KOPT-K1 (cell line): ENCODE measurements at regions not wholly inside any gene's neighbourhood (a gene's known extent, or its start where the extent isn't known, plus 50 kb on each side); places are given as distances from the start of the nearest gene placed in this dataset.
A peak's percentile ranks its signal among the peaks of the same experiment; 100 is the strongest.
"Not testable (repeated sequence)": the region's sequence is repeated elsewhere in the genome, so short reads cannot be mapped to it uniquely, and the experiment has no call there.

Source experiments
- H3K27ac ChIP-seq: fragments of 200-600 bp; sonication (generic); 2 replicates; pipeline ENCODE4 v1.5.1; 2016; ENCODE audit warnings: antibody characterized with exemption, mild to moderate bottlenecking, low read depth, low read length; ENCODE audit not compliant: poor library complexity, severe bottlenecking
- H3K36me3 ChIP-seq: fragments of 200-600 bp; sonication (generic); 2 replicates; pipeline ENCODE4 v1.5.1; 2017; ENCODE audit warnings: antibody characterized with exemption, mild to moderate bottlenecking, low read length, moderate library complexity; ENCODE audit not compliant: insufficient read depth
- H3K9me3 ChIP-seq: fragments of 200-600 bp; sonication (generic); 2 replicates; pipeline ENCODE4 v1.5.1; 2017; ENCODE audit warnings: antibody characterized with exemption, low read length, mild to moderate bottlenecking; ENCODE audit not compliant: insufficient read depth, poor library complexity, severe bottlenecking

DNA sequence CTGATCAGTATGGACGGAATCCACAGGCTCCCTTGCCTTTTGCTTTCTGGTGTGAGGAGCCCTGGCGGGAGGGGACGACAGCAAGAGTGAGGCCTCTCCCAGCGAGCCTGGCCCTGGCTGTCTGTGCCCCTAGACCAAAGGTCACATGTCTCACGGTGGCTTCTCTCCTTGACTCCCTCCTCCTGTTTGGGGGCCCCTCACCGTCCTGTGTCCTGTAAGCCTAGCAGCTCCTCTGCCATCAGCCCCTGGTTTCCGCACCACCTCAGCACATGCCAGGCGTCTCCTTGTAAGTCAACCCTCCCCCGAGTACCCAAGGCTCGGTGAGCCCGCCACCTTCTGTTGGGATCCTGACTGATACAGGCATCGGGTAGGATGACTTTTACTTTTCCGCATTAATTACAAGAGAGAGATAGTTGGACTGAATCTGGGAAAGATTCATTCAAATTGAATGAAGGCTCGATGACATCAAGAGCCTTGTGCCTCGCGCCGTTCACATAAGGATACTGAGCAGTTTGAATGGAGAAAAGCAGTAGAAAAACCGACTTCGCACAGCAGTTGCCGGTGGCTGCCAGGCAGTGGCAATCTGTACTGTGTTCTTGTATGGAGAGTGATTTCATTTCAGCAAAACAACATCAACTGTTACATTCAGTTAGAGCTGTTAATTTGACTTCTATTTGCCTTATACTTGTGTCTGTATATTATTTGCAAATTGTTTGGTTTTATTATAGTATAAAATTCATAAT, 119.8 kb downstream of the XRCC2 start:
- H3K27ac ChIP-seq: no peak overlapping the region
- H3K9me3 ChIP-seq: no peaks in the 10 kb centered on the region
- H3K36me3 ChIP-seq: no peaks in the 10 kb centered on the region

DNA sequence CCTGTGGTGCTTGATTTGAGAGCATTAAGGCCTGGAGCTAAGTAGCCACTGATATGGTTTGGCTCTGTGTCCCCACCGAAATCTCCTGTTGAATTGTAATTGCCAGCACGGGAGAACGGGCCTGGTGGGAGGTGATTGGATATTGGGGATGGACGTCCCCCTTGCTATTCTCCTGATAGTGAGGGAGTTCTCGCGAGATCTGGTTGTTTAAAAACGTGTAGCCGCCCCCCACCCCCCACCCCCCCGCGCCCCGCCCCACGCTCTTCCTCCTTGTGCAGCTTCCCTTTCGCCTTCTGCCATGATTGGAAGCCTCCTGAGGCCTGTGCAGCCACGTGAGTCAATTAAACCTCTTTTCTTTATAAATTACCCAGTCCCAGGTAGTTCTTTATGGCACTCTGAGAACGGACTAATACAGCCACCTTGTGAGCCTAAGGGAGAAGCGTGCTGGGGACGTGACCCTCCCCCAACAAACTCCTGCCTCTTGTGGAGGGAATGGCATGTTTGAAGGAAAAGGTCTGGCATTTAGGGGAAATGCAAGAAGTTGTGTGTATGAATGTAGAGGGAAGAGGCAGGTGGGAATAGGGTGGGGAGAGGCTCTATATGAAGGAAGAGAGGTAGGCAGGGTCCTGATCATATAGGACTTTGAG, 118.0 kb upstream of the KMT2C start:
- Histone ChIP-seq H3K9me3 (no peaks in the 10 kb centered on the region), H3K27ac (no peak overlapping the region), H3K36me3 (no peaks in the 10 kb centered on the region)

DNA sequence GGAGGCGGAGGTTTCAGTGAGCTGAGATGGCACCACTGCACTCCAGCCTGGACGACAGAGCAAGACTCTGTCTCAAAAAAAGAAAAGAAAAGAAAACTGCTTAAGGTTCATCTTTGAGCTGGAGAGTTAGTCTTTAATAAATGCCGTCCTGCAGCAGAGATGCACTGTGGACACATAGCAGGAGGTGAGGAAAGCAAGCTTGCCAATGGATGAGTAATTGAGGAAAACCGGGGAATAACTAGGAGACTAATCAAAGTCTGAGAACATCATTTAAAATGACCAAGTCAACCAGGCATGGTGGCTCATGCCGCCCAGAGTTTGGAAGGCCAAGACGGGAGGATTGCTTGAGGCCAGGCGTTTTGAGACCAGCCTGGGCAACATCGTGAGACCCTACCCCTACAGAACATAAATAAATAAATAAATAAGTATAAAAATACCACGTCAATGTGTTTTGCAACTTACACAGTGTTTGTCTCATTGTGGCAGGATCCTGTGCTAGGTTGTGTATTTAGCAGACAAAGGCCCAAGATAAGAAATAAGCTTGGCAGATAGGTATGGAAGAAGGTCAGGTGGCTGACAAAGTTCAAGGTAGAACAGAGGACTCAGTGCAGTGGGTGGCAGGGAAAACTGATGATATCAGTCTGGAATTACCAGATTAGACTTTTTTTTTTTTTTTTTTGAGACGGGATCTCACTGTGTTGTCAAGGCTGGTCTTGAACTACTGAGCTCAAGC, 115.7 kb upstream of the KMT2C start:
- Histone ChIP-seq H3K9me3 (no peaks in the 10 kb centered on the region), H3K36me3 (no peaks in the 10 kb centered on the region), H3K27ac (no peak overlapping the region)

DNA sequence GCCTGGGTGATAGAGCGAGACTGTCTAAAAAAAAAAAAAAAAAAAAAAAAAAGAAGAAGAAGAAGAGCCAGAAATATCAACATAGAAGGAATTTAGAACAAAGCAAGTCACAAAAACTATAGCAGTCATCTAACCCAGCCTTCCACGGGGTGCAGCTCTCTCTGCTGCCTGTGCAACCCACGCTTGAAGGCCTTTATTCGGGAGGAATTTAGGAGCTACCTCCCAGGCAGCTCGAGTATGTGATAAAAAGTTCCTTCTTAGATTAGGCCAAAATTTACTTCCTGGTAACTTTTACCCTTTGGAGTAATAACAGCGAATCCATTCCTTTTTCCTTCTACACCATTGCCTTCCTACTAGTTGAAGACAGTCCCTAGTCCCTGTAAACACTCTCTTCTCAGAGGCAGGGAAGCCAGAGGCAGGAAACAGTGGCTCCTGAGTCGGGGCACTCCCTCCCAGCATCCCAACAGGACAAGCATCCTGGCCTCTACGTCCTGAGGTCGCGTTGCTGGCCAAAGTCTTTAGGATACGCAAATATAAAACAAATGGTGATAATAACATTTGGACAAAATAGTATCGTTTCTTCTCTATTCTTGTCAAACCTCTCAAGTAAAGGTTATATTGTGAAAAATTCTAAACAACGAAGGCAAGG, 109.3 kb upstream of the KMT2C start:
- no peaks in the 10 kb centered on the region for H3K9me3 ChIP-seq
- no peak overlapping the region for H3K27ac ChIP-seq
- no peaks in the 10 kb centered on the region for H3K36me3 ChIP-seq

DNA sequence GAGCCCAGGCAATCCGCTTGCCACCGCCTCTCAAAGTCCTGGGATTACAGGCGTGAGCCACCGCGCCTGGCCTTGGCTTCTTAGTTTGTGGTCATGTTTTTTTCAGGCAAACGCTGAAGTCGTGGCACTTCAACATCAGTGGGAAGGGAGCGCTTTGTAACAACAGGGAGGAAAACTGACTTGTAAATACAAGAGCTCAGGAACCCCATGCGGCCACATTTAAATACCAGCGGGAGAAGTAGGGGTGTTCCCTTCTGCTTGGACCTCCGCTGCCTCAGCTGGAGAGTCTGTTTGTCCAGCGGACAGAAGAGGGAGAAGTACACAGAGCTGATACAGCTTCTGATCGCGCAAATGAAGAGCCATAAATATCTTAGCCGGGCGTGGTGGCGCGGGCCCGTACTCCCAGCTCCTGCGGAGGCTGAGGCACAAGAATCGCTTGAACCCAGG, 108.7 kb upstream of the KMT2C start:
- H3K27ac ChIP-seq: no peak overlapping the region
- no peaks in the 10 kb centered on the region for H3K9me3 ChIP-seq
- H3K36me3 ChIP-seq: no peaks in the 10 kb centered on the region

DNA sequence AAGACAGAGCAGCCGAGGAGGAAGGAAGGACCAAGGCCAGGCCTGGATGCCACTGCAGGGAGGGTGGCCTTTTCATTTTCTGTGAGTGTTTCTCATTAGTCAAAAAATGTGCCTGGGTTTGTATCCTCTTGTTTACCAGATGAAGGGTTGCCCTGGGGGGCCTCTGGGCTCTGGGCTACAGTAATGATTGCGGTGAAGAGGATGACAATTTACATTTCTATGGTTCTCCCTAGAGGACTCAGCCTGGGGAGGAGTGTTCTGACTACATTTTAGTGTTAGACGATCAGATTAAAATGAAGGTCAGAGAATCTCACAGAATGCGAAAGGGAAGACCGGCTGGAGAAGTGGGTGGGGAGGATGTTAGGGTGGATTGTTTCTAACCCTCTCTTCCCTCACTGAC, 108.0 kb upstream of the KMT2C start:
- H3K27ac ChIP-seq: no peak overlapping the region

DNA sequence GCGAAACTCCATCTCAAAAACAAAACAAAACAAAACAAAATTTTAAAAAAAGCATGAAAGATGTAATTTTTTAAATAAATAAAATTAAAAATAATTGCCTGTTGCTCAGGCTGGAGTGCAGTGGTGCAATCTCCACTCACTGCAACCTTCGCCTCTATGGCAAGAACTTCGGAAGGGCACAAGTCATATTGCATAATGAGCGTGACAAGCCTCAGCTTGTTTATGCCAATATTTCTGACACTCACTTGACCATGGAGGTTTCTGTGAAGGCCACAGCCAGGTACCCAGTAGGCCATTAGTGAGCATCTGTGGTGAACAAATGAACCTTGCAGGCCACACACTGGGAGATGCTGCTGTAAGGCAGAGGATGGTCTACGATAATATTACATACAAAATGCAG, 106.1 kb upstream of the KMT2C start:
- Histone ChIP-seq H3K36me3 (no peaks in the 10 kb centered on the region), H3K27ac (no peak overlapping the region), H3K9me3 (no peaks in the 10 kb centered on the region)

More for the DNA sequence above, 108.0 kb upstream of the KMT2C start:
- H3K9me3 ChIP-seq: no peaks in the 10 kb centered on the region
- no peaks in the 10 kb centered on the region for H3K36me3 ChIP-seq

DNA sequence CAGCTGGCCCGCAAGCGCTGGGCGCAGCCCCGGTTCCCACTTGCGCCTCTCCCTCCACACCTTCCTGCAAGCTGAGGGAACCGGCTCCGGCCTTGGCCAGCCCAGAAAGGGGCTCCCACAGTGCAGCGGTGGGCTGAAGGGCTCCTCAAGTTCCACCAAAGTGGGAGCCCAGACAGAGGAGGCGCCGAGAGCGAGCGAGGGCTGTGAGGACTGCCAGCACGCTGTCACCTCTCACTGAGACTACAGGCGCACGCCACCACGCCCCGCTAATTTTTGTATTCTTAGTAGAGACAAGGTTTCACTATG, 103.3 kb upstream of the KMT2C start:
- not testable (repeated sequence) for H3K27ac ChIP-seq, H3K9me3 ChIP-seq, H3K36me3 ChIP-seq

DNA sequence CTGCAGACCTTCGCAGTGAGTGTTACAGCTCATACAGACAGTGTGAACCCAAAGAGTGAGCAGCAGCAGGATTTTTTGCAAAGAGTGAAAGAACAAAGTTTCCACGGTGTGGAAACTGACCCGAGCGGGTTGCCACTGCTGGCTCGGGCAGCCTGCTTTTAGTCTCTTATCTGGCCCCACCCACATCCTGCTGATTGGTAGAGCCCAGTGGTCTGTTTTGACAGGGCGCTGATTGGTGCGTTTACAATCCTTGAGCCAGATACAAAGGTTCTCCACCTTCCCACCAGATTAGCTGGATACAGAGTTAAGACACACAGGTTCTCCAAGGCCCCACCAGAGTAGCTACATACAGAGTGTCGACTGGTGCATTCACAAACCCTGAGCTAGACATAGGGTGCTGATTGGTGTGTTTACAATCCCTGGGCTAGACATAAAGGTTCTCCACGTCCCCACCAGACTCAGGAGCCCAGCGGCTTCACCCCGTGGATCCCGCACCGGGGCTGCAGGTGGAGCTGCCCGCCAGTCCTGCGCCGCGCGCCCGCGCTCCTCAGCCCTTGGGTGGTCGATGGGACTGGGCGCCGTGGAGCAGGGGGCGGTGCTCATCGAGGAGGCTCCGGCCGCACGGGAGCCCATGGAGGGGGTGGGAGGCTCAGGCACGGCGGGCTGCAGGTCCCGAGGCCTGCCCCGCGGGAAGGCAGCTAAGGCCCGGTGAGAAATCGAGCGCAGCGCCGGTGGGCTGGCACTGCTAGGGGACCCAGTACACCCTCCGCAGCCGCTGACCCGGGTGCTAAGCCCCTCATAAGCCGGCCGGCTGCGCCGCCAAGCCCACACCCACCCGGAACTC, 102.8 kb upstream of the KMT2C start:
- H3K27ac ChIP-seq: peak overlapping the region; percentile 32
- H3K36me3 ChIP-seq, H3K9me3 ChIP-seq: not testable (repeated sequence)

DNA sequence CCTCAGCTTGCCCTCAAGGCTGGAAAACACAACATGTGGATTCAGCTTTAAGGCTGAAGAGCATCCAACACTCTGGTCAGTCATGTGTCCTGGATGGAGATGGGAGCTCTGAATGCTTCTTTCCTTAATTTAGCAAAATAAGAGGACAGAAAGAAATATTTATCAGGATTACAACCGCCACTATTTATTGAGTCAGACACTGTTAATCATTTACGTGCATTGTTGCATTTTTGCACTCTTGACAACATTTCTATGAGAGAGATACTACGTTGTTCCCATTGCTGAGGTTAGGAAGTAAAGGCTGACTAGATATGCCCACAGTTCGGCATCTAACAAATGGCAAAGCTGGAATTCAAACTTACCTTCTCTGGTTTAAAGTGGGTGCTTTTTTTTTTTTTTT, 101.8 kb upstream of the KMT2C start:
- H3K9me3 ChIP-seq: peaks cover 15% of the 10 kb centered on the region
- peak overlapping the region; percentile 32 for H3K27ac ChIP-seq
- H3K36me3 ChIP-seq: no peaks in the 10 kb centered on the region

DNA sequence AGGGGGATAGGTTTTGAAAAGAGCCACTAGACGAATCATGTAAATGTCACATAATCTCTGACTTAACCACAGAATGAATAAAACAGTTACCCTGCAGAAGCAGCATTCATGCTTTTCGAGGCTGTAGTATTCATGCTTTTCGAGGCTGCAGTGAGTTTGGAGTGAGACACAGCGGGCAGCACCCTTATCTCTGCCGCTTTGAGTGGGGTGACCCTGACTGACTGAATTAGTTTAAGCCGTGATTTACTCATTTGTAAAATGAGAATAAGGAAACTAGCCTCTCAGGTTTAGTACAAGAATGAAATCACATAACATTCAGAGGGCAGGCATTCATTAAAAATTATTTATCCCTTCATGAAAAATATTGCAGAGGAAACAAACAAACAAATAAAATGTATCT, 92.8 kb upstream of the KMT2C start:
- H3K9me3 ChIP-seq: peaks cover 7% of the 10 kb centered on the region
- no peak overlapping the region for H3K27ac ChIP-seq
- H3K36me3 ChIP-seq: no peaks in the 10 kb centered on the region

DNA sequence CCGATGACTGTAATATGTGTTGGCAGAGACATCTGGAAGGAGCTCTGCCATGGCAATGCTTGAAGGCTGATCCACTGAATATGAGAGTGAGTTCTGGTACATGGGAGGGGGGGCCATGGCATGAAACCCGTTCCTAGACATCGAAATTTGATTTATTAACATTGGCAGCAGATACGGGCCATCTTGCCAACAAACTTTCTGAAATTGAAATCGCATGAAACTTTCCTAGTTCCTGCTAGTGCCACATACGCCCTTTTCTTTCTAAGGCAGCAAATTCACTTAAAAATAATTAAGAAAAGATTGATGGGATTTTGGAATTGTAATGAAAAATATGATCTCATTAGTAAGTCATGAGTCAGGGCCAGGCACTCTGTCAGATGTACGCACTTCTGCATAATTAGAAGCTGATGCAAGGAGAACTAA, 91.8 kb upstream of the KMT2C start:
- Histone ChIP-seq H3K9me3 (no peaks in the 10 kb centered on the region), H3K27ac (no peak overlapping the region), H3K36me3 (no peaks in the 10 kb centered on the region)

DNA sequence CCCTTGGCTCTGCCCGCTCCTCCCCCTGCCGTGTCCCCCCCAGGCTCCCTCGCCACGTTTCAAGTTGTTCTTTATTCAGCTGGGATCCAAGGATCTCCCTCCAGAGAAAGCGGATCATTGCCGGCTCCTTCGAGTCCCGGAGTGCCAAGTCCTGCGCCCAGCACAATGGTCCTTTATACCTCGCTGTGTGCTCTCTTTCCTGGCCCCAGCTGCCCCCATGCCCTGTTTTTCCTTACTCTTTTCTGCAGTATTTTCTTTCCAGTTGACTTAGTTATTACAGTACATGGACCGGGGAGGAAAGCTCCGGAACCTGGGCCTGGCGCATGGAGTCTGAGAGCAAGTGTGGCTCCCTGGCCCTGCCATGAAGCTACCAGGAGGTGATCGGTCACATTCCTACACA, 88.1 kb upstream of the KMT2C start:
- peaks cover 14% of the 10 kb centered on the region for H3K9me3 ChIP-seq
- no peaks in the 10 kb centered on the region for H3K36me3 ChIP-seq

DNA sequence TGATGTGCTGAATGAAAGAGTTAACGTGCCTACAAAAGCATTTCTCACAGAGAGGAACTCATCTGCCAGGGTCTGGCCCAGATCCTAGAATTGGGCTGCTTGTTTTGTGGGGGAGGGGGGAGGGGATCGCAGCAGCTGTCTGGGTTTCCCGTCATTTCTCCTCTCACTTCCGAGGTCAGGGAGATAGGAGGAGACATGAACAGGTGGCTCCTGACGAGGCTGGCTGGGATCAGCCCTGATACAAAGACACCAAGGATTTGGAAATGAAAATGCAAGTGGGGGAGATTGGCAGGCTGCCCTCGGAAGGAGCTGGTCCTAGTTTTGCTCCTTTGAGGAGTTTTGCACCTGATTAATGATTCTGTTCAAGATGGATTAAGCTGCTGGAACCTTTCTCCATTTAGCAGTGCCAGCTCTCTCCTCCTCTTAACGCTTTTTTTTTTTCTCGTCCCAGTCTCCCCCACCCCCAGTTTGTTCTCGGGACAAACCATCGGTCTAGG, 86.8 kb upstream of the KMT2C start:
- no peaks in the 10 kb centered on the region for H3K36me3 ChIP-seq
- H3K27ac ChIP-seq: no peak overlapping the region
- peaks cover 17% of the 10 kb centered on the region for H3K9me3 ChIP-seq

More for the DNA sequence above, 88.1 kb upstream of the KMT2C start:
- H3K27ac ChIP-seq: no peak overlapping the region
